Bronchial epithelial cell (primary cell): ENCODE measurements at regions not wholly inside any gene's neighbourhood (a gene's known extent, or its start where the extent isn't known, plus 50 kb on each side); places are given as distances from the start of the nearest gene placed in this dataset.

ENCODE experiments used
- DNase-seq: peaks from one replicate; pipeline ENCODE4 v3.0.0-alpha.2; 2010; ENCODE audit warnings: low read depth
- FAIRE-seq: peaks from 2 replicates; lab custom pipeline; 2011; peaks lifted over from hg19 to GRCh38; lab: Jason Lieb, UNC
- H3K27me3 ChIP-seq: 2 replicates; pipeline ENCODE4 v1.5.1; 2011; ENCODE audit warnings: low read length; ENCODE audit not compliant: control insufficient read depth, insufficient read depth
- H3K36me3 ChIP-seq: 2 replicates; pipeline ENCODE4 v1.5.1; 2011; ENCODE audit warnings: low read length; ENCODE audit not compliant: control insufficient read depth, insufficient read depth
- H3K4me3 ChIP-seq: 2 replicates; pipeline ENCODE4 v1.5.1; 2011; ENCODE audit warnings: mild to moderate bottlenecking, low read depth, low read length, control low read depth
- CTCF ChIP-seq: IDR thresholded peaks from 2 replicates; pipeline ENCODE4 v1.5.1; 2011; ENCODE audit warnings: mild to moderate bottlenecking, moderate library complexity, low read length, control low read depth, inconsistent platforms; ENCODE audit not compliant: insufficient read depth, severe bottlenecking

GRCh38 chr4:24637173-24637572 lies 52.8 kb upstream of the DHX15 start:
- no peak for TF ChIP-seq CTCF
- FAIRE-seq, result no peak
- no peak overlapping the region for H3K4me3 ChIP-seq
- no peaks in the 10 kb centered on the region for H3K36me3 ChIP-seq
- no peaks in the 10 kb centered on the region for H3K27me3 ChIP-seq
- DNase-seq, result no peak

- Histone ChIP-seq H3K4me3 (no peak overlapping the region), H3K36me3 (no peaks in the 10 kb centered on the region), H3K27me3 (no peaks in the 10 kb centered on the region)
- FAIRE-seq, result no peak
- DNase-seq, result no peak
- TF ChIP-seq CTCF, result no peak
These were observed 54.1 kb upstream of the DHX15 start for GRCh38 chr4:24638396-24638875.

- H3K36me3 ChIP-seq, result no peaks in the 10 kb centered on the region
- FAIRE-seq (no peak), DNase-seq (no peak)
- no peak overlapping the region for H3K4me3 ChIP-seq
- H3K27me3 ChIP-seq, result no peaks in the 10 kb centered on the region
- no peak for TF ChIP-seq CTCF
These were observed 55.4 kb upstream of the DHX15 start for GRCh38 chr4:24639714-24640113.

- FAIRE-seq, result no peak
- Histone ChIP-seq H3K36me3 (no peaks in the 10 kb centered on the region), H3K4me3 (no peak overlapping the region), H3K27me3 (no peaks in the 10 kb centered on the region)
- no peak for DNase-seq
- no peak for TF ChIP-seq CTCF
These were observed 56.0 kb upstream of the DHX15 start for GRCh38 chr4:24640366-24640765.

GRCh38 chr4:24642981-24643547 lies 58.7 kb upstream of the DHX15 start:
- TF ChIP-seq CTCF, result no peak
- Histone ChIP-seq H3K4me3 (no peak overlapping the region), H3K36me3 (no peaks in the 10 kb centered on the region), H3K27me3 (no peaks in the 10 kb centered on the region)
- peak; percentile 59 for DNase-seq
- FAIRE-seq, result no peak

- H3K4me3 ChIP-seq, result no peak overlapping the region
- DNase-seq (no peak), FAIRE-seq (peak; percentile 36)
- TF ChIP-seq CTCF, result no peak
- H3K27me3 ChIP-seq, result no peaks in the 10 kb centered on the region
- no peaks in the 10 kb centered on the region for H3K36me3 ChIP-seq
These were observed 59.6 kb upstream of the DHX15 start for GRCh38 chr4:24643774-24644520.
